ENCODE measurements at regions not wholly inside any gene's neighbourhood (a gene's known extent, or its start where the extent isn't known, plus 50 kb on each side); places are given as distances from the start of the nearest gene placed in this dataset.
"Not testable (repeated sequence)": the region's sequence is repeated elsewhere in the genome, so short reads cannot be mapped to it uniquely, and the experiment has no call there.

GRCh38 chr9:15113288-15113687 is 193.7 kb downstream of the TTC39B start:
- no peak for DNase-seq

DNA sequence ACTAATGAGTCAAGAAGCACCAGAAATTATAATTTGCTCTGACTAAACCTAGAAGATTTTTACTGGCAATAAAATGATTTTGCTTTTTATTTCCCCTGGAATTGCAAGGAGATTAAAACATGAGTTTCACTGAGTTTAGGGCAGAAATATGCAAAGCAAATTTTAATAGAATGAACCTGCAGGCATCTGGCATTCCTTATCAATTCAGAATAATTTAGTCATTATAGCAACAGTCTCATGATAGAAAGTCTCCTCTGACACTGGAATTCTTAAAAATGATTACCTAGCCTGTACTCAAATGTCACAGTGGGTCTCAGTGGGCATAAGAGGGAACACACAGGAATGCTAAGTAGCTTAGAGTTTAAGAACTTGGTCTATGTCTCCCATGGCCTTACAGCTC is 195.9 kb downstream of the TTC39B start:
- DNase-seq, result no peak

- DNase-seq, result peak; percentile 37
Observed at GRCh38 chr9:15104826-15105420, 194.7 kb upstream of the FREM1 start.

GRCh38 chr9:15103290-15103689 is 193.1 kb upstream of the FREM1 start:
- no peak for DNase-seq

DNA sequence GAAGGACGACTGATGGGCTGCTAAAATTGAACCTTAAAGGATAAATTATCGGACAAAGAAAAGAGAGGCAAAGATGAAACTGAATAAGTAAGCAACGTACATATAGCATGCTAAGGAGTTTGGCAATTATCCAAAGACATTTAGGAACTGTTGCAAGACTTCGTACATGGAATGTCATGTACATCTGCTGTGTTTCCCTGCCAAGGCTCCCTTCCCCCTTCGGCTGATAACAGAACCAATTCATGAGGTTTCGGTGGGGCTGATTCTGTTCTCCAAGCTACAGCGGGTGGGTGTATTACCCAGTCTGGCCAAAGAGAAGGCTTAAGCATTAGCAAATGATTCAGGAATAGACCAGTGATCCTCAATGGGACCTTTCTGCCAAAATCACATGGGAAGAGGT is 190.9 kb upstream of the FREM1 start:
- no peak for DNase-seq

- DNase-seq, result no peak
Observed at GRCh38 chr9:15100571-15100970, 190.3 kb upstream of the FREM1 start.

GRCh38 chr9:15096972-15097371 is 186.7 kb upstream of the FREM1 start:
- DNase-seq, result no peak

- DNase-seq, result no peak
Observed at GRCh38 chr9:15086778-15087324, 176.6 kb upstream of the FREM1 start.

- DNase-seq, result no peak
Observed at GRCh38 chr9:15086156-15086763, 176.0 kb upstream of the FREM1 start.

DNA sequence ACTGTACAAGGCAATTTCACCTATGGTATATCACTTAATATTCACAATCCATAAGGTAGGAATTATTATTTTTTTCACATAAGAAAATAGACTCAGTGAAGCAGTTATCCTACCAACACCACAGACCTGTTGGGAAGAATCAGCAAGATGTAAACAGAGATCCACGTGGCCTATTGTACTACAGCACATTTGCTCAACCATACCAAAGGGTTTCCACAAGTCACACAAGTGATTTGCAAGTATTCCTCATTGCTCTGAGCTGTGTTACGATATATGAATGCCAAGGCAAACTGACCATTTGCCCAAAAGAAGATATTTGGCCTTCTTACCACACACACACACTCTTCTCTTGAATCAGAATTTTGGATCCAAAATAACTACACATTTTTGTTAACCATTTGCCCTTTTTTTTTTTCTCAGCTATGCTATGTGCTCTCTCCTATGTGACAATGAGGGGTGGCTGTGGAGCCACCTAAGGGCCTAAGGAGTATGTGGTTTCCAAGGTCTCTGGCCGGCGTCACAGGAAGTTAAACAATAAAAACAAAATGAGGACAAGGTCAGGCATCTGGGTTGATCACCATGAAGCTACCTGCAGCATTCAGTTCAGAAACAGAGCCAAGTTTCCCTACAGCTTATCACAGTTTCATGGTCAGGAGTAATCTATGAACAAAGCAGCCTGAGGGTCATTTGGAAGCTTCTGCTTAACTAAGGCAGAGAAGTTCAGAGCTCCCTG is 171.0 kb upstream of the FREM1 start:
- no peak for DNase-seq

- DNase-seq, result no peak
Observed at GRCh38 chr9:15080401-15080800, 170.2 kb upstream of the FREM1 start.

- no peak for DNase-seq
Observed at GRCh38 chr9:15079989-15080388, 169.8 kb upstream of the FREM1 start.

DNA sequence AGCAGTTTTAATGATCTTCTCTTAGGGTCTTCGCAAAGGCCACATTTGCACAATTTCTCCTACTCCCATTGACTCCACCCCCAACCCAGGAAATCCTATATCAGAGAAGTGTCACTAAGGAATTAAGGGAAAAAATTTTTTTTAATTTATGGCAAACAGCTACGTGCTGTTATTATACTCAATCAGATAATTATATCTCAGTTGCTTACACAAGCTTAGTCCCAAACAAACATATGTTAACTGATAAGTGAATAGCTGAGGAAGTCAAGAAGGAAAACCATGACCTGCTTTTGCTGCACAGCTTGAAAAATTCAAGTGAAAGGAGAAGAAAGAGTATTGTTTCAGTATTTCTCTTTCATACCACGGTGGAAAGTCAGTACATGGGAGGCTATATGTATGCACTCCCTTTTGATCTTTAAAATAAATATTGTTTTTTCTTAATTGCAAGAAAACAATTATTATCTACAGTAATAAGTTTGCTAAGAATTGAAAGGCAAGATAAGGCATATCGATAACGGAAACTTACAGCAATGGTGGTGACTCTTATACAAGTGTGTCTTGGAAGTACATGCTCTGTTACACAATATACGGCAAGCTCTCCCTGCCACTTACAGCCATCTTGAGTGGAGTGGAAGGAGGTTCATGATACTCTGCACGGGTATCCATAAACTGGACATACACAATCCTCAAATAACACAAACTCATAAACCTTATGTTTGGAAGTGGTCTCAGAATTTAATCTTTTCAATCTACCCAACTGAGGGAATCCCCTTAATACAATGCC is 167.9 kb upstream of the FREM1 start:
- no peak for DNase-seq

DNA sequence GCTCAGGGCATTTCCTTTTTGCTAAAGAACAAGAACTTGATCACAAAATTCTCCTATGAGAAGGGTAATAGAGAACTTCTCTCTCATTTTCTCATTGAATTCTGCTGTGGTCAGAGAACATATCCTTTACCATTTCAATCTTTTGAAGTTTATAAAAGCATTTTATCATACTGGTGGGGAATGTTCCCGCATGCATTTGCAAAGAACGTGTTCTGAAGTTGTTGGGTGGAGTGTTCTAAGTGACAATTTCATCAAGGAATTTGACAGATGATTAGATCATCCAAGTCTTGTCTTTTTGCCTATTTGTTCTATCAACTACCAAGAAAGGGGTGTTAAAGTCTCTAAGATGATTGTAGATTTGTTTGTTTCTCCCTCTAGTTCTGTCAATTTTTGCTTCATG is 163.4 kb upstream of the FREM1 start:
- DNase-seq, result no peak

DNA sequence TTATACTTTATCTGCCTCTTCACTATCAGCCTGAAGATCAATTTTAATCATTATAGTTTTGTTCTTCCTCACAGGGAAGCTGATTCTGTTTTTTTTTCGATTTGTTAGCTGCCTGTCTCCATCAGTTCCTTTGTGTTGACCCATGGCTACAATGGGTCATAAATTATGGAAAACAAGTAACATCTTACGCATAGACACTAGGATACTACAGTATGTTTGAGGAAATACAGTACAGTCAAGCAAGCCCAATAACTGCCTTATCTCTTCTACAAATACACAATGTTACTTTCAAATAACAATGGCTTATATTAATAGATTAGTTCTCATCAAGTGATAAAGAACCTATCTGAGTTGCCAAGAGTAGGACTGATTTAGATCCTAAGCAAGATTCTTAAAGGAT is 160.5 kb upstream of the FREM1 start:
- no peak for DNase-seq

GRCh38 chr9:15069106-15069505 is 158.9 kb upstream of the FREM1 start:
- no peak for DNase-seq

DNA sequence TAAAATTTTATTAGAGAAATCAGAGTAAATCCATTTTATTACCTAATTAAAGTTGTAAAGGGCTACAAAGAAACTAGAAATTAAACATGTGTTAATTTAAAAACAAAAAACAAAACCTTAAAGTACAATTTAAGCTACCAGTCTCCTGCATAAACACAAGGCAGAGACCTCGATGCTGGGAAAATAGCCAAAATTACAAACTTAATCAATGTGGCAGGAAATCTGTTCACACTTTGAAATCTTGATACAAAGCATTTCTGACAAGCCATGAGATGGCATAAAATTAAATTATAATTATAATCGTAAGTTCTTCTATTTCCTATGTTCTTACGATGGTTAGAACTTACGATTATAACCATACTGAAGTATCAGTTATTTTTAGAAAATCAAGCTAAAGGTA is 158.0 kb upstream of the FREM1 start:
- no peak for DNase-seq

DNA sequence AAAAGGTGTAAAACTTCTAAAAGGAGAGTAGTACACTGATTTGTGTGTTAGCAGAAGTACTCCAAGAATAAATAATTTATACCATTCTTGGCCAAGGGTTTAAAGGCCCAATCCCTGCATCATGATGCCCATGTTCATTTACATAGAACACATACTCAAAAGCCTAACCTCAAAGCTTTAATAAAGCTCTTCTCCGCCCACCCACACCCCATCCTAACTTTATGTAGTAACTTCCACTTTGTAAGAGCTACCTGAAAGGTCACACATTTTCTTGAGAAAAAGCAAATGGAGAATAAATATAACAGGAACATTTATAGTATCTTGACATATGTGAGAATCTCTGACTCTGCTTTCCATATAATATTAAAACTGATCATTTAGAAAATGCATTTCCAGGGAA is 148.8 kb upstream of the FREM1 start:
- DNase-seq, result no peak

- DNase-seq, result no peak
Observed at GRCh38 chr9:15058236-15058635, 148.0 kb upstream of the FREM1 start.

- DNase-seq, result not testable (repeated sequence)
Observed at GRCh38 chr9:15055284-15055683, 145.1 kb upstream of the FREM1 start.

- no peak for DNase-seq
Observed at GRCh38 chr9:15048772-15049171, 138.5 kb upstream of the FREM1 start.

DNA sequence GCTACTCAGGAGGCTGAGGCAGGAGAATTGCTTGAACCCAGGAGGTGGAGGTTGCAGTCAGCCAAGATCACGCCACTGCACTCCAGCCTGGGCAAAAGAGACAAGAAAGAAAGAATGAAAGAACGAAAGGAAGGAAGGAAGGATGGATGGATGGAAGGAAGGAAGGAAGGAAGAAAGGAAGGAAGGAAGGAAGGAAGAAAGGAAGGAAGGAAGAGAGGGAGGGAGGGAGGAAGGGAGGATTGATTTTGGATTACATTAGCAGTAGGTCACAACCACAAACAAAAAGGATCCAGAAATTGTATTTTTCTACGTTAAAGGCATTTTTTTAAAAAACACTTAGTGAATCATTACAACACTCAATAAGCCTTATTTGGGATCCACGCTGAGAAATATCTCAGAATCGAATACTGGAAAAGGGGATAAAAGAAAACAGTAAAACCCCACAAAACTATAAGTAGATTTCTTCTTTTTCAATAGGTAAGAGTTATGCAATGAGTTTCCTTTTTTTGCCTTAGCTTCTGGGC is 136.9 kb upstream of the FREM1 start:
- DNase-seq, result no peak

- DNase-seq, result no peak
Observed at GRCh38 chr9:15033316-15033715, 123.1 kb upstream of the FREM1 start.
